T-helper 1 cell treated with Interleukin-12 subunit alpha and Interleukin-12 subunit beta and Interleukin-4 antibody, amounts not matched to agents 30 ng/mL and 1 ng/mL, for 36 hours (primary cell): ENCODE measurements at regions not wholly inside any gene's neighbourhood (a gene's known extent, or its start where the extent isn't known, plus 50 kb on each side); places are given as distances from the start of the nearest gene placed in this dataset.

Experiments used
- intact Hi-C: fragments of 100-400 bp; cut with micrococcal nuclease; formaldehyde crosslinking; loops from one replicate; pipeline ENCODE4 v1.15.1; 2024

- intact Hi-C loops, result no loop called here
Observed at GRCh38 chr3:25281041-25281731, 146.9 kb upstream of the RARB start.

- intact Hi-C loops, result no loop called here
Observed at GRCh38 chr3:25281732-25282126, 146.3 kb upstream of the RARB start.

GRCh38 chr3:25283613-25284012 is 144.4 kb upstream of the RARB start:
- intact Hi-C loops, result no loop called here

GRCh38 chr3:25284249-25284648 is 143.8 kb upstream of the RARB start:
- intact Hi-C loops, result no loop called here

- intact Hi-C loops, result no loop called here
Observed at GRCh38 chr3:25287291-25287884, 140.7 kb upstream of the RARB start.

GRCh38 chr3:25288413-25288812 is 139.7 kb upstream of the RARB start:
- intact Hi-C loops, result no loop called here

GRCh38 chr3:25289156-25289555 is 138.9 kb upstream of the RARB start:
- intact Hi-C loops, result no loop called here

- intact Hi-C loops, result no loop called here
Observed at GRCh38 chr3:25289663-25290062, 138.4 kb upstream of the RARB start.

GRCh38 chr3:25291481-25291905 is 136.6 kb upstream of the RARB start:
- intact Hi-C loops, result no loop called here

GRCh38 chr3:25292036-25292435 is 136.0 kb upstream of the RARB start:
- intact Hi-C loops, result no loop called here

GRCh38 chr3:25292595-25292994 is 135.5 kb upstream of the RARB start:
- intact Hi-C loops, result no loop called here

- intact Hi-C loops, result no loop called here
Observed at GRCh38 chr3:25293736-25294135, 134.3 kb upstream of the RARB start.

GRCh38 chr3:25294169-25294805 is 133.8 kb upstream of the RARB start:
- intact Hi-C loops, result no loop called here

GRCh38 chr3:25297667-25298585 is 130.1 kb upstream of the RARB start:
- intact Hi-C loops, result no loop called here

- intact Hi-C loops, result no loop called here
Observed at GRCh38 chr3:25300141-25300540, 127.9 kb upstream of the RARB start.

GRCh38 chr3:25304916-25305315 is 123.1 kb upstream of the RARB start:
- intact Hi-C loops, result no loop called here

- intact Hi-C loops, result no loop called here
Observed at GRCh38 chr3:25306066-25306465, 122.0 kb upstream of the RARB start.

- intact Hi-C loops, result no loop called here
Observed at GRCh38 chr3:25306705-25307104, 121.4 kb upstream of the RARB start.

GRCh38 chr3:25313286-25313685 is 114.8 kb upstream of the RARB start:
- intact Hi-C loops, result no loop called here

GRCh38 chr3:25324954-25325655 is 103.0 kb upstream of the RARB start:
- intact Hi-C loops, result no loop called here

GRCh38 chr3:25335356-25335755 is 92.7 kb upstream of the RARB start:
- intact Hi-C loops, result no loop called here
